GM03348 (cell line): ENCODE measurements at regions not wholly inside any gene's neighbourhood (a gene's known extent, or its start where the extent isn't known, plus 50 kb on each side); places are given as distances from the start of the nearest gene placed in this dataset.

Experiments
- DNase-seq: peaks from one replicate; pipeline ENCODE4 v3.0.0; 2012; ENCODE audit warnings: low spot score

- DNase-seq: no peak
These were observed 50.6 kb upstream of the SLC45A1 start for GRCh38 chr1:8267307-8267706.

DNA sequence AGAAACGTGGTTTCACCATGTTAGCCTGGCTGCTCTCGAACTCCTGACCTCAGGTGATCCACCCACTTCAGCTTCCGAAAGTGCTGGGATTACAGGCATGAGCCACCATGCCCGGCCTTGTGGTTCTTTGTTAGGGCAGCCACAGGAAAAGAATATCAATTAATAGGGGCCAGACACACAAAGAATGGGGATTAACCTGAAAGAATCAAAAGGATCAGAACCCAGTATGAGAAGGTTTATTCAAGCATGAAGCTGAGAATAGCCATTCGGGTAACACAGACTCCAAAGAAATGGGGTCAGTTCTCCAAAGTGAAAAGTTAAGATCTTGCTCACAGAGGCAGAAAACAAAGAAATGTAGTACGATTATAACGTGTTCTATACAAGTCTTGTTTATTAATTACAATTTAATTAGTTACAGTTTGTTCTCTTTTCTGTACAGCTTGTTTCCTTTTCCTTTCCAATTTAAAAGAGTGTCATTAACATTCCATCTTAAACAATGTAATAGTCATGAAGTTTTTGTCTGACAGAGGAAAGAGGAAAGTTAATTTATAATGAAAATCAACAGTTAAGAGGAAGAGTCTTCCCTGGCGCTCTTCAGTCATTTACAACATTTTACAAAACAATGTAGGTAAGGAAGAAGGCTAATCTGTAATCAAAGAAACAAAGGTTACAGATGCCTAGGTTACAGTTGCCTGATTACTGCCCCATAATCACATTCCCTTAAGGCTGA, 51.3 kb upstream of the SLC45A1 start:
- DNase-seq: no peak

DNA sequence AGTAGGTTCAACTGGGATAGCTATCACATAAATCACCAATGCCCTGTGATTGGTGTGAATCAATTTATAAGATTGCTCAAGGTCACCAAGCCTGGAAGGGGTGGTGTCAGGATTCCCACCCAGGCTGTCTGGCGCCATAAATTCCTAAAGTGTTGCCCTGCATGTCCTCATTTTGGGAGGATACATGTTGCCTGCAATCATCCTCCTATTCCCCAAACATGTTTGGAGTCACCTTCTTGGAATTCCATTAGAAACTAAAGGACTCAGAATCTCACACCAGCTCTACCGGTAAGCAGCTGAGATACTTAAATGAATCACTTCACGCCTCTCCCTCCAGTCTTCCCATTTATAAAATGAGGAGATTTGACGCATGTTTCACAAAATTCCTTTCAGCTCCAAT, 54.1 kb upstream of the SLC45A1 start:
- DNase-seq: no peak

DNA sequence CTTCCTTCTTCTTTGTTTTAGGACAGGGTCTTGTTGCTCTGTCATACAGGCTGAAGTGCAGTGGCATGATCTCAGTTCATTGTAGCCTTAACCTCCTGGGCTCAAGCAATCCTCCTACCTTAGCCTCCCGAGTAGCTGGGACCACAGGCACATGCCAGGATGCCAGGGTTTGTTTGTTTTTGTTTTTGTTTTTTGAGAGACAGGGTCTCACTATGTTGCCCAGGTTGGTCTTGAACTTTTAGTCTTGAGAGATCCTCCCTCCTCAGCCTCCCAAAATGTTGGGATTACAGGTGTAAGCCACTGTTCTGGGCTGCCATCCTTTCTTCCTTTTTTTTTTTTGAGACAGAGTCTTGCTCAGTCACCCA, 56.5 kb upstream of the SLC45A1 start:
- DNase-seq: no peak

GRCh38 chr1:8259498-8260290, 58.2 kb upstream of the SLC45A1 start:
- peak; percentile 47 for DNase-seq

DNA sequence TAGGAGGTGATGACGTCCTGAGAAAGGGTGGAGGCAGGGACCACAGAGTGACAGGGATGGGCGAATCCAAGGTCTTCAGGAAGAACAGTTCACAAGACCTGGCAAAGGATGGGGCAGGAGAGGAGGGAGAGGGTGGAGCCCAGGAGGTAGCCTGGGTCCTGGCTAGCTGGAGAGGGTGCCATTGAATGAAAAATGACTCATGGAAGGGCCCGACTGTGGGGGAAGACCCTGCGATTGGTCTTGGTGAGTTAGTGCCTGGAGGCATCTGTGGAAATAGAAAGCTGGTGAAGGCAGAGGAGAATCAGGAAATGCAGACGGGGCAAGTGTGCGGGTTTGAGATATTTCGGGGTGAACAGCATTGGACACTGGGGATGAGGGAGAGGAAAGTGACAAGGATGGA, 60.3 kb upstream of the SLC45A1 start:
- no peak for DNase-seq

DNA sequence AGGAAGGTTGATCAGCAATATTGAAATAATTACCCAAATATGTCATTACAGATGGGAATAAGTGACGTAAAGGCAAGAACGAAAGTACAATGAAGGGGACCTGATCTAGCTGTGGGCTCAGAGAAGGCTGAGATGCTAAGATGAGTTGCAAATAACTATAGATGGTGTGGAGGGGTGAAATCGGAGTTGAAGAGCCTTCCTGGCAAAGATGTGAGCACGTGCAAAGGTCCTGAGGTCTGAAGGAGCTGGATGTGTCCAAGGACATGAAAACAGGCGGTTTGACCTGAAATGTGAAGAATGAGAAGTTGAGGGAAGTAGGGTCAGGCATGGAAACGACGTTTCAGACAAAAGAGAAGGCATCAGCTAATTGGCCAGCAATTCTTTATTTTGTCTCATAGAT, 61.6 kb upstream of the SLC45A1 start:
- DNase-seq: no peak

DNA sequence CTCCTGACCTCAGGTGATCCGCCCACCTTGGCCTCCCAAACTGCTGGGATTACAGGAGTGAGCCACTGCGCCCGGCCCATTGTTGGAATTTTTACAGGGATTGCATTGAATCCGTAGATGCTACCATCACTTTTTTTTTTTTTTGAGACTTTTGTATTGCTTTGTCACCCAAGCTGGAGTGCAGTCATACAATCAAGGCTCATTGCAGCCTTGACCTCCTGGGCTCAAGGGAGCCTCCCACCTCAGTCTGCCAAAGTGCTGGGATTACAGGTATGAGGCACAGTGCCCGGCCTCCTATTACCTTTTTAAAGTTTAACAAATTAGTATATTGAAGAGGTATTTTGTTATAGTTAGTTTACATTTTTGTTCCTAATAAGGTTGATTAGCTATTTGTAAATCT, 62.2 kb upstream of the SLC45A1 start:
- DNase-seq: no peak

DNA sequence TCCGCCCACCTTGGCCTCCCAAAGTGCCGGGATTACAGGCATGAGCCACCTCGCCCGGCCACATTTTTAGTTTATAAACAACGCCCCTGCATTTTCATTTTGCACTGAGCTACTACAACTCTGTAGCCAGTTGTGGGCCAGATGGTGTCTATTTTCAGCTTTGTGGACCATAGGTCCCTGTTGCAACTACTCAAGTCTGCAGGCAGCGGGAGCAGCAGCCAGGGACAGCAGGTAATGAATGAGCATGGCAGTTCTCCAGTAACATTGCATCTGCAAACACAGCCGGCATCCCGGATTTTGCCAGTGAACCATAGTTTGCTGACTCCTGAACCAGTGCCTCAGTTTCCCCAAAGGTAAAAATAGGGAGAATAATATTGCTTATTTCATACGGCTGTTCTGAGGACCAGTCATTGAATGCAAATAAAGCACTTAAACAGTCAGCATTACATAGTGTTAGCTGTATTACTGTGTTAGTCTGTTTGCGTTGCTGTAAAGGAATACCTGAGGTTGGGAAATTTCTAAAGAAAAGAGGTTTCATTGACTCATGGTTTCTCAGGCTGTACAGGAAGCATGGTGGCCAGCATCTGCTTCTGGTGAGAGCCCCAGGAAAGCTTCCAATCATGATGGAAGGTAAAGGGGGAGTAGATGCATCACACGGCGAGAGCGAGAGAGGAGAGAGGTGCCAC, 65.5 kb upstream of the SLC45A1 start:
- no peak for DNase-seq

DNA sequence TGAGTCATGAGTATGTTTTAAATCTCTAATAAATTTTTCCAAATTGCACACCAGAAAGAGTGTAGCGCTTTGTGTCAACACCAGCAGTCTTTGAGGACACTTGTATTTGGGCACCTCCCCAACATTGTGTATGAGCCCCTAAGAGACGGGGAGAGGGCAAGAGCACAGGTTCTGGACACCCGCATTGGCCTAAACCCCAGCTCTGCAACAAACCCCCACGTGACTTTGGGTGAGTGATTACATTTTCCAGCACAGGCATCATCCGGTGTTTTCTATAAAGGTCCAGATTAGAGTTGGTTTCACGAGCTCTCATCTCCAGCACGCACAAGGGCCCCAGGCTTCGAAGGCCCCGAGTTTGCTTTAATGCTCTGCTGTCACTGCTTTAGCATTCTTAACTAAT, 66.3 kb upstream of the SLC45A1 start:
- no peak for DNase-seq

DNA sequence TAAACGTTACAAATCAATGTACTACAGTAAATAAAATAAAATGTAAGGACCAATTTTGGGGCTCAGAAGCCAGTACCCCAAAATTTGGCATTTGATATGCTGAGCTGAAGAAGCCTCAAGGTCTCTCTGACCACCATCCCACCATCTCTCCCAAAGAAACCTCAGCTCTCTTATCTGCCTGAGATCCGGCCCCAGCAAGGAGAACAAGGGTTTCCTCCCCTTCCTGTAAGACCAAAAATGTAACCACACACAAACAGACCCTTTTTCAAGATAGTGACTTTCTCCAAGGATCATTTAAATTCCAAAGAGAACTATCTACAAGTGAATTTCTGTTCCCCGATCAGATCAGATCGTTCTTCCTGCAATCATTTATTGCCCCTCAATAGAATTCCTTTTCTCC, 68.1 kb upstream of the SLC45A1 start:
- no peak for DNase-seq

- no peak for DNase-seq
These were observed 70.0 kb upstream of the SLC45A1 start for GRCh38 chr1:8247811-8248436.

DNA sequence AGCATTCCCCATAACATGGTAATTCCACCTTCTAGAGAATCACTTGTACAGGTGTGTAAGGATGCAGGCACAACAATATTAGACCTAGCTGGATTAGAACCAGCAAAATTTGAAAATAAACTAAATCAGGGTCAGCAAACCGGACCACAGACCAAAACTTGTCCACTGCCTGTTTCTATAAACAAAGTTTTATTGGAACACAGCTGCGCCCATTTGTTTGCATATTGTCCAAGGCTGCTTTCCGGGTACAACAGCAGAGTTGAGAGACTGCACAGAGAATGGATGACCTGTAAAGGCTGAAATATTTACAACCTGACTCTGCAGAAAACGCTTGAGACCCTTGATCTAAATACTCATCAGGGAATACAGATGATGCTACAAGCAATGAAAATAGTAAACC, 73.6 kb upstream of the SLC45A1 start:
- DNase-seq: no peak

- DNase-seq: no peak
These were observed 75.4 kb upstream of the SLC45A1 start for GRCh38 chr1:8242498-8242897.

DNA sequence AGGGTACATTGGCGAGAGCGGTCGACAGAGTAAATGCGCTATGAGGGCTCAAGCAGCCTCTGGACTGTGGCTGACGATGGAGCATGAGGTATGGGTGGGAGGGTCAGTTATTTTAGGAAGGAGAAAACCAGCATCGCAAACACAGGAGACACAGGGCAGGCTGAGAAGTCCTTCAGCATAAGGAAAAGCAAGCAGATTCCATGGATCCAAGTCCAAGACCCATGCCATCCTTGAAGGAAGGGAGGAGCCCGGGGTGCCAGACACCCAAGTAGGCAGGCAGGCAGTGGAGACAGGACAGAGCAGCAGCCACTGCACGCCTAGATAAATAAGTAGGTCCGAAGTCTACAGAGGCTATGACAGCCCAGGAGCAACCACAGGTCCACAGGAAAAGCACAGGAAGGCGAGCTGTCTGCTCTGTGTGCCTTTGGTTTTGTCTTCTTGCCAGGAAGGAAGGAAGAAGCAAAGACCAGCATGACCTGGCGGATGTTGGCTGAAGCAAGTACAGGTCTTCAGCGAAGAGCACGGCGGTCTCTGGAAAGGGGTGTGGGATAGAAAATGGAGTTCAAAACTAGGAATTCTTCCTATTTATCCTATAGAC, 76.4 kb upstream of the SLC45A1 start:
- no peak for DNase-seq

- DNase-seq: no peak
These were observed 78.4 kb upstream of the SLC45A1 start for GRCh38 chr1:8239306-8240023.

DNA sequence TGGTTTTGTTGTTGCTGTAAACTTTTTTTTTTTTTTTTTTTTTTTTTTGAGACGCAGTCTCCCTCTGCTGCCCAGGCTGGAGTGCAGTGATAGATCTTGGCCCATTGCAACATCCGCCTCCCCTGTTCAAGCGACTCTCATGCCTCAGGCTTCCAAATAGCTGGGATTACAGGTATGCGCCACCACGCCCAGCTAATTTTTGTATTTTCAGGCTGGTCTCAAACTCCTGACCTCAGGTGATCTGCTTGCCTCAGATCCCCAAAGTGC, 78.9 kb upstream of the SLC45A1 start:
- no peak for DNase-seq

GRCh38 chr1:8238141-8239038, 79.5 kb upstream of the SLC45A1 start:
- peak; percentile 81 for DNase-seq

DNA sequence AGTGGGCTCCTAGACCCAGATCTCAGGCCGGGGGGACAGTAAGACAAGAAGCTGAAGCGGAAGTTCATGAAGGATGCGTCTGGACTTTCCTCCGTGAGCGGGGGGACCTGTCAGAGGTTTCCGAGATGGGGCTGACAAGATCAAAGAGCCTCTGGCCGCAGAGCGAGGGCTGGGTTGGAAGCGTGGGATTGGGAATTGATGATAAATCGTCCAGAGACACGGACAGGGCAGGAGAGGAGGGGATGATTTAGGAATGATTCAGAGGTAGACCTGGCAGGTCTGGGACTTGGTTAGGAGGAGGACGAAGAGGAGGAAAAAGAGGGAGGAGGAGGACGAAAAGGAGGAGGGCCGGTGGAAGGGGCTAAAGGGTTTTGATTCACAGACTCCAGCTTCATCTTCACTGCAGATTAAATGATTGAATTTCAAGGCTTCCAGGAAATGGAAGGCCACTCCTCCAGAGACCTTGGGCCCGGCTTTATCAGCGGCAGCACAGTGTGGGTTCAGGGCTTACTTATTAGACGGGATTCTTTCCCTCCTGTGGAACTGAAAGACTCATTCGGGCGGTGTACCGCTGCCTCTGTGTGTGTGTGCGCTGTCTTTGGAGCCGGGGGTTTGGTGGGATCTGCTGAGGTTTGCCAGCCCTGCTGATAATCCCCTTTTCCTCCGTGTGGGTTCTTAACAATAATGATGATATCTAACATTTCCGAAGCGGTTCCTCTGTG, 85.7 kb upstream of the SLC45A1 start:
- no peak for DNase-seq

GRCh38 chr1:8230292-8230621, 87.7 kb upstream of the SLC45A1 start:
- no peak for DNase-seq
